DMS 273 (cell line): ENCODE measurements at regions not wholly inside any gene's neighbourhood (a gene's known extent, or its start where the extent isn't known, plus 50 kb on each side); places are given as distances from the start of the nearest gene placed in this dataset.

Source experiments
- DNase-seq: peaks from one replicate; lab custom pipeline; 2025; ENCODE audit not compliant: unreplicated experiment; lab: John Stamatoyannopoulos, UW

DNA sequence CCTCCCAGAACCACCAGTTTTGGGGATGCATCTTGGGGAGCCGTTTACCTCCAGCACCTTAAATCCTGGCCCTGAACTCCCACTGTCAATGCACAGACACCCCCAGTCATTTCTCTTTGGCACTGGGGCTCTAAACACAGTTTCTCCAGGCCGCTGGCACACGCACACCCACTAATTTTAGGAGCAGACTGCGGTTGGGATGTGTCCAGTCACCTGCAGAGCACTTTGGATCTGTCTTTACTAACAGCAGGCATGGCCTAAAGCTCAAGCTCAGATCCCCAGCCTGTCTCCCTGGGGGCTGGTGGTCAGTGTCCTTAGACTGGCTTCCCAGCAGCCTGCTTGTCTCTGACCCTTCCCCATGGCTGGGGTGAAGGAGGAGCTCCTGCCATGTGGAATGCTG, 49.9 kb downstream of the SYNE3 start:
- DNase-seq, result no peak

DNA sequence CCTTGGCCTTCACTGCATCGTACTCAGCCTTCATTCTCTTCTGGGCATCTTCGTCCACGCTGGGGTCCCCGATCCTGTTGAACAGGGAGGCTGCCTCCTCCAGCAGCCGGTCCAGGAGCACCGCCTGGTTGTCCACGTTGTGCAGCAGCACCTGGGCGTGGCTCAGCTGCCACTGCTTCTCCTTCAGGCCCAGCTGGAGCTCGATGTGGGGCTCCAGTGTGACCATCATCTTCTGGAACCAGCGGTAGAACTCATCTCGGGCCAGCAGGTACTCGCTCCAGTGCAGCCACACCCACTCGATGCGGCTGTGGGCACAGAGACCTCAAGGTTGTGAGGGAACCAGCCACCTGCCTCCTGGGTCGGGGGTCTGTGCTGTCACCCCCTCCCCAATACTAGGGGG, 50.5 kb downstream of the SYNE3 start:
- no peak for DNase-seq

DNA sequence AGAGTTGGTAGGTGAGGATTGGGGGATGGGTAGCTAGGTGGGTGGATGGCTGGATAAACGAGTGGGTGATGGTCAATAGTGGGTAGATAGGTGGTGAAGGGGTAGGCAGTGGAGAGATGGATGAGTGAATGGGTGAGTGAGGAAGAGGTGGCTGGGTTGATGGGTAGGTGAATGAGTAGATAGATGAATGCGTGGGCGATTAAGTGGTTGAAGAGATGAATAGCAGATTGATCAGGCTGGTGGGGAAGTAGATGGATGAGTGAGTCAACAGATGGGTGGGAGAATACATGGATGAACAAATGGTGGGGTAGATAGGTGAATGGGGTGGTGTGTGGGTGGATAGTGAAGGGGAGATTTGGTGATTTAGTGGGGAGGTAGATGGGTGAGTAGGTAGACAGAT, 51.1 kb downstream of the SYNE3 start:
- DNase-seq, result no peak

DNA sequence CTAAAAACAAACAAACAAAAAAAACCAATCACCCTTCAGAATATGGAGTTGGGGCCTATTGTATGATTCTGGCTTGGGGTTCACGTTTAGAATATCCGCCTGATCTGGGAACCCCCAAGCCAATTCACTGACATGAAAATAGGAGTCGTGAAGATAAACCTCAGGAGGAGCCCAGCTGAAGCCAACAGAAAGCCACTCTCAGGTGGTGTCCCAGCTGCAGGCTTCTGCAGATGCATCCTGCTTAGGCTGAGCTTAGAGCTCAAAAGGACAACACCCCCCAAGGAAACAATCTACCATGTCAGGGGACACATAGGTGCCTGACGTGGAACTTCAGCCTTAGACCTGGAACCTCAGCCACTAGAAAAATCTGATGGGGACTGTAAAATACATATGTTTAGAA, 51.9 kb downstream of the SYNE3 start:
- no peak for DNase-seq

DNA sequence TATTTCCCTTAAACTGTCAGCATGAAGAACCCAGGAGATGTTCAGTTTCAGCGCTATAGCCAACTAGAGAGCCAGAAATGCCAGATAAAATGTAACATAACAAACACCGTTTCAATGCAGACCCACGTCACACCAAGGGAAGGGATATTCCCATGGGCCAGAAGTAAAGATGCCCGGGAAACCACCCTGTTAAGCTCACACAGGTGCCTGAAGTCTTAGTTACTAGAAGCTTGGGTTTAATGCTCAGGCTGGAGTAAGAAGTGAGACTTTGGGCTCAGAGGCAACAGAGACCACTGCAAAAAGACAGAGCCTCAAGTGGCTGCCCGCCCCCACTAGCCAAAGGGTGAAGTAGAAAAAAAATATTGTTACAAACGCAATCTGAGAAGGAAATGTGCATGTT, 52.3 kb downstream of the SYNE3 start:
- no peak for DNase-seq

DNA sequence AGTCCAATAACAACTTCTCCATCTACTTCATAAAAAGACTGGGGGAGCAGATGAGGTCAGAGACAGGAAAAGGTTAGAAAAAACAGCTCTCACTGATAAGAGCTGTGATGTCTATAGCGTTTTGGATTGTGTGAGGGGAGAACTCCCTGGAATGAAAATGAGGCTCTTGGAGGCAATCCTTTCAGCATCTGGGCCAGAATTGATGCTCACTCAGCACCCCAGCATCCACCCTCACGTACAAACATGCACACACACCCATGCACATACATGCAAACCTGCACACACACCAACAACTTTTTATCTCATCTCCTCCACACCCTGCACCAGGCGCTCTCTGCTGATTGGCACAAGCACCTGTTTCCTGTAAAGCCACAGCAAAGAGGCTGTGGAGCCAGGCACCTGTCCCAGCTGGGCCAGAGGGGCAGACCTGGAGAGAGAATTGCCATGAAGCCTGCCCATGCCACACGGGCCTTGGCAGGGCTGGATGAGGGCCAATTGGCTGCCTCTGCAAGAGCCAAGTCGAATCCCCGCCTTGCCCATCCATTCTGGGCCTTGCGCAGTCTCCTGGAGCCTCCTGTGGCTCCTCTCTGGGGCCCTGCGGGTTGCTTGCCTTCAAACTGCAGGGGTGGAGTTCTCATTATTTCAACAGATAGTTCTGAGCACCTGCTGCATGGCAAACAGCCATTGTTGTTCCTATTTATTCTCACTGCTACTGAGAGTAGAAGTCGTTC, 53.1 kb downstream of the SYNE3 start:
- DNase-seq, result peak; percentile 11

DNA sequence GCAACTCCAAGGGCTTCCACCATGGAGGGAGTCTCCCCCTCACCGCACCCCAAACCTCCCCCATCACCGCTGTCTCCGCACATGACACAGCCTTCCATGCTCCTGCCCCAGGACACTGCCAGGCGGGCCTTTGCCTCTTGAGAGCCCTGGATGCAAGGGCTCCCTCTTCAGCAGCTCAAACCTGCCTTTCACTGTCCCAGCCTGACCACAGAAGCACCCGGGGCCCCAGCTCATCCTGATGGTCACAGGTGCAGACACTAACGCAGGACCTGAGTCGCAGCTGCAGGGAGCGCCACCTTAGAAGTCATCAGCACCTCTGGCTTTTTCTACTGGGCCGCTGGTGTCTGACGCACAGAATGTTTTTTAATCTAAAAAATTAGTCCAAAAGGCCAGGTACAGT, 54.0 kb downstream of the SYNE3 start:
- no peak for DNase-seq

DNA sequence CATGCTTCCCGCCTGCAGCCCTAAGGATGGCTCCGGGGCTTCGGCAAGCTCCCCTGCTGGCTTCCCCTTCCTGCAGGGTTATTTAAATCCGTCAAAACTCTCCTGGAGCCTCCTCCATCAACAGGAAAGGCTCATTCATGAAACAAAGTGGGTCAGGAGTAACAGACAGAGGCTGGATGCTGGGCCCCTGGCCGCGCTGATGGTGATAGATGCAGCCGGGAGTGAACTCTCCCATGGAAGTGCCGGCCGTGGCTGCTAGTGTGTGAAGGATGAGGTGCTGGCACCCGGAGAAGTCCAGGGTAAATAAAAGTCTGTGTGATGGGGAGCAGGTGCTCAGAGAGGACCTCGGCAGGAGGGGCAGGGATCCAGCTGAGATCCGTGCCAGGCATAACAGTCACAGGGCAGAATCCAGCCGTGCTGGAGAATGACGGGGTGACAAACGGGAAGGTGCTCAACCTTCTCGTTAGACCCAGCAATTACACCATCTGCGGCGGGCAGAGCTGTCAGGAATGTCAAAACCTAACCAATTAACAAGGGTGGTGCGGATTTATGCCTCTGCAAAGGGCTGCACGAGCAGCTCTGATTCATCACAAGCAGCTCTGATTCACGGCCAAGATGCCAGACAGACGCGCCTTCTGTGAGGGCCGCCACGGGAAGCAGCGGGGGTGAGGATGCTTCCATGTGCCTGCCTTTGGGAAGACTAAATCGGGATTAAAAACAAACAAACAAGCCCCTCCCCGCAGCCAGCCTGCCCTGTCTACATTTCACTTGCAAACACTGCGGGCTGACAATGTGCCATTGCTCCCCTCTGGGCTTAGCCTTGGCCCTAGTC, 55.6 kb downstream of the SYNE3 start:
- peak; percentile 86 for DNase-seq

DNA sequence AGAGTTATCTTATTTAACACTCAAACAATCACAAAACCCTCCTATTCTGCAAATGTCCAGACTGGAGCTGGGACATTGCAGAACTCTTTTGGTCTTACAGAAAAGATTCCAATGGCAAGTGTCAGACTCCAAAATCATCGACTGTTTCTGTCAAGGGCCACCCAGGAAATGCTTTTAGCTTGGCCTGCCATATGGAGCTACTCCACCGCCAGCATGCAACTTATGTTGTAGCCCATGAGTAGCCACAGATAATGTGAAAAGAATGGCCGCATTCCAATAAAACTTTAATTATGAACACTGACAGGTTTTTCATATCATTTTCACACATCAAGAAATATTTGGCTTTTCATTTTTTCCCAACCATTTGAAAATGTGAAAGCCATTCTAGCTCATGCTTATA, 57.5 kb downstream of the SYNE3 start:
- DNase-seq, result no peak

DNA sequence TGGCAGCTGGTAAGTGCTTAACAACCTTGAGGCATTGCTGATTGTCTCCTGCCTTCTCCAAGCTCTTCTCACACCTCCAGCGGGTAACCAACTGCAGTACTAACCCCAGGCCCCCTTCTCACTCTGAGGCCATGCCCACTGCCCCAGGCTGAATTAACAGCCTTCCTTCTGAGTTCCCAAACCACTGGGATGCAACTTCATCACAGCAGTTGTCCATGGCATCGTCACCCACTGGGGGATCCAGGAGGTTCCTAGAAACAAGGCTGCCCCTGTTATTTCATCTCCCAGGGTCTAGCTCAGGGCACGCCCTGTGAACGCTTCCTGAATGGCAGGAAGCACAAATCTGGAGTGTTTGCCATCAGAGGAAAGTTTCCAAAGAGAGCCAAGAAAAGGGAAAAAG, 58.0 kb downstream of the SYNE3 start:
- DNase-seq, result no peak

DNA sequence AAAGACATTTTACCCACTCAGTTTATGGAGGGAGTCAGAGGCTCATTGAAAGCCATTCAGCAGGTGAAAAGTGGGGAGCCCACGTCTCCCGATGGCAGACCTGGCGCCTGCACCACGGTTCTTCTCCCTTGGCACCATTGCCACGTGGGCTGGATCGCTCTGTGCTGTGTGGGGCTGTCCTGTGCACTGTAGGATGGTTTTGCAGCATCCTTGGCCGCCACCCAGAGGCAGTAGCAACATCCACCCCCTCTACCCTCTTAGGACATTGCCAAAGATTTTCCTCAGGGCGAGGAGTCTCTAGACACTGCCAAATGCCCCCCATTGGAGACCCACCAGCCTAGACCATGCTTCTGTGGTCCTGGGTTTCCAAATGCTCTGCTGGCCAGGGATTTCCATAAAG, 60.2 kb downstream of the SYNE3 start:
- no peak for DNase-seq

DNA sequence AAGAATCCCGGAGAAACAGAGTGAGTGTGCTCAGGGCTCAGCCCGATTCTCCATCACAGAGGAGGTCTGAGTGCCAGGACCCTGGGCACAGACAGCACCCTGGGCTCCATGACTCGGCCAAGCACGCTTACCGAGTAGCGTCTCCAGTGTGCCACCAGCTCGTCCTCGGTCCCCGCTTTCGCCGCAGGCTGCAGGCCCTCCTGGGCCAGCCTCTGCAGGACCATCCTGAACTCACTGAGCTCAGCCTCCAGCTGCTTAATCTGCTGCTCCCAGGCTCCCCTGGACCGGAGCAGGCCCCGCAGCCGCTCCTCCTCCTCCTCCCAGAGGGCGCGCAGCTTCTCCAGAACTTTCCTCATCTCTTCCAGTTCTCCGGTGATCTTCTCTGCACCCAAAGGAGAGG, 61.2 kb downstream of the SYNE3 start:
- no peak for DNase-seq

DNA sequence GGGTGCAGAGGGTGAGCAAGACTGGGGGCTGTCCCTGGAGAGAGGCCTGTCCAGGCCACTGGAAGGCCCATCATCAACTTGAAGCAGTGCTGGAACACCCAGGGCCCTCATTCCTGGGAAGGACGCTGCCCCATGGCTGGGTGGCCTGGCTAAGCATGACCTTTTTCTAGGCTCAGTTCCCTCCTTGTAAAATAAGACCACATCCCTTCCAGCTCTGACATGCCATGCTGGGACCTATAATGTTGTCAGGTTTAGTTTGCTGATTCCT, 62.8 kb downstream of the SYNE3 start:
- DNase-seq, result no peak

DNA sequence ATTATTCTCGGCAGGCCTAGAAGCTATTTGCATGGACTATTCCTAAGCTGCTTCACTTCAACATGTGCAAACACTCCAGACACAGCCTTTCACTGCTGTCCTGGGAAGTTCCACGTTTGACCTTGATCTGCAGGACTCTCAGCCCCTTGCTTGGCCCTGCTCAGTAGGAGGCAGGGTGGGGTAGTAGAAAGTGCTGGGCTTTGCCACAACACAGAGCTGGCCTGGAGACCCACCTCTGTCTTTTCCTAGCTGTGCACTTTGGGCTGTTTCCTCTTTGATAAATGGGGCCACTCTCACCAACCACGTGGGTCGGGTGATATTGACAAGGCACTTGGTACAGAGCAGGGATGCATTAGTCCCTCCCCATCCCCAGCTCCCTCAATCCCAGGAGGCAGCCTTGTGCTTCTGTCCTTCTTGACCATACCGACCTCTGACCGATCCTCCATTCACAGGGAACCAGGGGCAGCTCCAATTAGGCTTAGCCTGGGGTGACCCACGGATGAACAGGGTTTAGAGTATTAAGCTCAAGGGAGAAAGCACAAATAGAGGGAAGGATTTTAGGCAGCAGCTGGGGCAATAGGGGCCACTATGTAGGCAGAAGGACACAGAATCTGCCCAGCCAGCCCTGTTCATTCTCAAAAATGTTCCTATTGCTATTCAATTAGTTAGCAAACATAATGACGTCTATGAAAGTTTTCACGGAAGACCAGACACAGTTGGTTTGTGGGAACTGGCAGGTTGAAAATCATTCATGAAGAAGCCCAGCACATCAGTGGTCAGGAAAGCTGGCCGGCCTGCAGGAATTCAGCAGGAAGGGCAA, 63.3 kb downstream of the SYNE3 start:
- DNase-seq, result no peak

DNA sequence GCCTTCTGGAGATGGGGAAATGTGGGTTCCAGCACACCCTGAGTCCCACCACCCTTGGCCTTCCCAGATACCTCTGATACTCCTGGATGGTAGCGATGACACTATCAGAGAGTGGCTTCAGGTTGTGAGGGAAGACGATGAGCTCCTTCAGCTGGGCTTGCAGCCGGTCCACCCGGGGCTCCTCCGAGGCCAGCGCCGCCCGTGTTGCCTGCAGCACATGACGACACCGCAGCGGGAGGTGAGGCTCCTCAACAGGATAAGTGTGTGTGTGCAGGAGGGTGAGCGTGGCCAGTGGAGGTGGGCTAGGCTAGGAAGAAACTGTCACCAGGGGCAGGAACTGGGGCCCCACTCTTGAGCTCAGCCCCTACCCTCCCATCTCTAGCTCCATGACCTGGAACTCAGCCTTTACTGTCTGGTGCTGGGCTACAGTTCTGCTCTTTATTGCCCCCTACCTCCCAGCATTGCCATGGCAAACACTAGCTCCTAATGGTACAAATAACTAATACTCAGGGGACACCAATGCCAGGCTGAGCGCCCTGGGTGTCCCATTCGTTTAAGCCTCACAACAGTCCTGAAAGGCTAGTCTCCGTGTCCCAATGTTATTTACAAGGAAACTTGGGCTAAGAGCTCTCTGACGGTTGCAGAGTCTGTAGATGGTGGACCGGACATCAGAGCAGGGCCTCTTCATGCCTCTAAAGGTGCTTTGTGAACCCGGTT, 64.1 kb downstream of the SYNE3 start:
- peak; percentile 46 for DNase-seq

DNA sequence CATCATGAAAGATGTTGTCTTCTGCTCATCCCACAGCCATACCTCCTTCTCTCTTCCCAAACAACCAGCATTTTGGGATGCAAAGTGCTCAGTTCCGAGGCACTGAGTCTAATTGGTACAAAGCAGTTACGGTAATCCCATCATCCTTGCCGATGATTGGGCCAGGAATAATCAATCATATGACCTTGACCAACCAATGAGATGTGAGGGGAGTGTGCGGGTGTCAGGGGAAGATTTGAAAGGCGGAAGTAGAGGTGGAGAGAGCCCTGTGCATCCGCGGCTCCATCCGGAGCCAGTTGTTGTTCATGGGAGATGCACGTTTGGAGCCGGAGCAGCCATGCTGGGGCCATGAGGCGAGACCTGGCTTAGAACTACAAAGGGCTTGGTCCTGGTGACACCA, 67.3 kb downstream of the SYNE3 start:
- DNase-seq, result no peak

DNA sequence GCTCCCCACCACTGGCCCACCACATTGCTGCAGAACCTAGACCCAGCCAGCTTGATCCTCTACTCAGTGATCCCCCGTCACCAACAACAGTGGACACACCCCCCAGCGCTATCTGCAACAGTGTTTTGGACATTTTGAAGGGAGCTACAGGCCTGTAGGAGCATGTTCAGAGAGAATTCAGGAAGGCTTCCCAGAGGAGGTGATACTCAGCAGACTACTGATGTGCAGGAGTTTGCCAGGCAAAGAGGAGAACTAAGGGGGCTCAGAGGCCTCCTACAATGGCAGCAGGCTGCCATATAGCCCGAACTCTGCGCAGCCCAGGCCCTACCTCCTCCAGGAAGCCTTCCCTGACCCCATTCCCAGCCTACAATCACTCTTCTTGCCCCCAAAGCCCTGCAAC, 70.0 kb downstream of the SYNE3 start:
- DNase-seq, result no peak

DNA sequence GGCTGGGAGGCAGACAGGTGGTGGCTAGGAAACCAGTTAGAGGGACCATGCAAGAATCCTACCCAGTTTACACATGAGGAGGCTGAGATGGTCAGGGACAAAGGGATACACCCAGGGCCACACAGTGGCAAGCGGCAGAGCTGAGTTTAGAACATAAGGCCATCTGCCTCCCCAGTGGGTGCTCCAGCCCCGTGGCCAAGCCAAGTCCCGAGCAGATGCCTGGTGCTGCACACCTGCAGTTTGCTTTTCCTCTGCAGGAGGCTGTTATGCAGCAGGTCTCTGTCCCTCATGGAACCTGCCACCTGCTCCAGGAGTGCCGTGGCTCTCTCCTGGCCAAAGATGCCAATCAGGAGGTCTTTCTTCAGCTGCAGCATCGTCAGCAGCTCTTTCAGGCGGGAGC, 70.8 kb downstream of the SYNE3 start:
- peak; percentile 22 for DNase-seq

DNA sequence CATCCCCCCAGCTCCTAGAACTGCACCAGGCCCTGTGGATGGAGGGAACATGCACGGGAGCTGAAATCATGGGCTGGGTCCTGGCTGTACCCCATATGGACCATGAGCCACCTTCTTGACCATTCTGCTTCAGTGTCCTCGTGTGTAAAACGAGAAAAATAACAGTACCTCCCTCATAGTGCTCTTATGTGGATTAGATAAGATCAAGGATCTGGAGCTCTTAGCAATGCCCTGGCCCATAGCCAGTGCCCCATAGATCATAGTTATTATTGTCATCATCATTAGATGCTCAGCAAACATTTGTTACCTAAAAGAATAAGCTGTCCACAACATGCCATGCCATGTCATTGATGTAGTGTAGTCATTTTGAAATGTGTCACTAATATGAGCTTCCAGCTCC, 71.3 kb downstream of the SYNE3 start:
- no peak for DNase-seq

DNA sequence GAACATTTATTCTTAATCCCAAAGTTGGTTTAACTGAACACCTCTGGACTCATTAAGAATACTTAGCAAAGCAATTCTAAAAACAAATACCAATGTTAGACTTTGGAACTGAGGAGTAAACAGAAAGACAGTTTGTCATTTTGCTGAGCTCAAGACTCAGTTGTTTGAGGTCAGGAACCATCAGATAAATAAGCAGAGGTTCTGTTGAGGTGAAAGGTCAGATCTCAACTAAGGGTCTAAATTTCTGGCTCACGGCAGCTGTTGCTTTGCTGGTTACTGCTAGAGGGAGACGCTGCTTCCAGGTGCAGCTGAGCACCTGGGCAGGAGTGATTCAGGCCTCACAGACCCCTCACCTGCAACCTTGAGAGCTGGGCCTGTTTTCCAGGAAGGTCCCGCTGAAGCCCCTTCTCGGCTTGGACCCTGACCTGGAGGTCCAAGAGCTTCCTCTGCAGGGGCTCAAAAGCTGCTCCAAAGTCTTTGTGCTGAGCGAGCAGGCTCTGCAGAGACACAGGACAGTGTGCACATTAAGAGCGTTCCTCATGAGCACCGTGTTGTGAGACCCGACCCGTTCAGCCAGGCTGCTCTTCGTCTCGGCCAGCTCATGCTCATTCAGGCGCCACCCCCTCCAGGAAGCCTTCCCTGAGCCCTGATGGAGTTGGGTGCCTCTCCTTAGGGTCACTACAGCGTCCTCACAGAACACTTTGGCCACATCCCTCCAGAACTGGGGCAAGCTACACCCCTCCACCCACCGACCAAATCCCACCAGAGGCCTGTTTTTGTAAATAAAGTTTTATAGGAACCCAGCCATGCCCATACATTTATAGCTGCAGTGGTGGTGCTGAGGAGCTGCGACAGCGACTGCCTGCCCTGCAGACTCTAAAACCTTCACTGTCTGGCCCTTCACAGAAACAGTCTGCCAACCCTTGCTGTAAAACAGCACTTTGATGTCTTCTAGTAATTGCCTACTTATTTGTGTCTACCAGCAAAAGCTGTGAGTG, 72.0 kb downstream of the SYNE3 start:
- DNase-seq, result no peak
